Brain microvascular endothelial cell (primary cell): ENCODE measurements at regions not wholly inside any gene's neighbourhood (a gene's known extent, or its start where the extent isn't known, plus 50 kb on each side); places are given as distances from the start of the nearest gene placed in this dataset.

Experiments
- DNase-seq: peaks from one replicate; pipeline ENCODE4 v3.0.0-alpha.2; 2020
- H3K27ac ChIP-seq: fragments of 250-450 bp; sonication (Bioruptor Pico); 2 replicates; pipeline ENCODE4 v1.5.1; 2020; ENCODE audit warnings: mild to moderate bottlenecking, moderate library complexity
- H3K27me3 ChIP-seq: fragments of 250-450 bp; sonication (Bioruptor Pico); replicated peaks from 2 replicates; pipeline ENCODE4 v1.5.1; 2020; ENCODE audit warnings: mild to moderate bottlenecking
- H3K36me3 ChIP-seq: fragments of 250-450 bp; sonication (Bioruptor Pico); replicated peaks from 2 replicates; pipeline ENCODE4 v1.5.1; 2020; ENCODE audit warnings: mild to moderate bottlenecking
- H3K4me3 ChIP-seq: 2 replicates; pipeline ENCODE4 v1.5.1; 2011; ENCODE audit warnings: low read depth, mild to moderate bottlenecking, control low read depth, low read length, moderate library complexity
- CTCF ChIP-seq: IDR thresholded peaks from 2 replicates; pipeline ENCODE4 v1.5.1; 2011; ENCODE audit warnings: low read depth, mild to moderate bottlenecking, moderate library complexity, low read length, control low read depth, inconsistent platforms; ENCODE audit errors: missing control alignments
- in situ Hi-C: cut with HindIII; loops from 2 replicates; pipeline ENCODE4 v1.10.0; 2017; ENCODE audit warnings: low sequenced_read_pairs, low pct_ligation_motif_present

DNA sequence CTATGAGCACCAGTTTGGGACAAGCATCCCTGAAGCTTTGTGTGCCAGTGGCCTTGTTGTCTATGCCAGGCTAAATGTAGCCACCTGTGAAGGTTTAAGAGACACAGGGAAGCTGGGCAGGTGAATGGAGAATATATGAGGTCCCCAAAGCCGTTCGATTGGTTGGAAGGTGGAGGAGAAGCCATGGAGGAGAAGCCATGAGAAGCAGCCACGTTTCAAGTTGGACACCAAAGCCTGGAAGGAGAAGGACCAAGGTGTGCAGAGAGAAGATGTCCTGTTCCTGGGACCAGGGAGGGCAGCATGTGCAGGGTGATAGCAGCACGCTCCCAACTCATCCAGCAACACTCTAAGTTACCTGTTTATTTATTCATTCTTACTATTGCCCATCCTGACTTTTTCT, 432.3 kb upstream of the TSHZ3 start:
- Histone ChIP-seq H3K36me3 (no peaks in the 10 kb centered on the region), H3K4me3 (no peak overlapping the region), H3K27ac (no peak overlapping the region), H3K27me3 (no peaks in the 10 kb centered on the region)
- no peak for TF ChIP-seq CTCF
- no peak for DNase-seq
- in situ Hi-C loops = no loop called here

DNA sequence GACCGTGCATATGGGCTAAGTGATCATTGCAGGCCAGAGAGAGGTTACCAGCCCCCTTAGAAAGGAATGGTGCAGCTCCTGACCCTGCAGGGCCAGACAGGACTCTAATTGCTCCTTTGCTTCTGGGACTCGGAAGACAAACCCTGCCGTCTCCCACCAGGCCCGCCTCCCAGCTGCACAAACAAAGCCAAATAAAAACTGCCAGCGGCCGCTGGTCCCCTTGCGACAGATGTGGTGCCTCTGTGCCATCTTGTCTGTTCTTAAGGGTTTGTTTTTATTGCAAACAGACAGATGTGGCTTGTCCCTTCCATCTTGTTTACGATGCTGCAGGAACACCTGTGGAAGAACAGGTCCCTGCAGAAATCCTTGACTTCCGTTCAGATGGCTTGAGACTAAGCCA, 434.4 kb upstream of the TSHZ3 start:
- Histone ChIP-seq H3K36me3 (no peaks in the 10 kb centered on the region), H3K4me3 (no peak overlapping the region), H3K27ac (no peak overlapping the region), H3K27me3 (no peaks in the 10 kb centered on the region)
- no peak for DNase-seq
- in situ Hi-C loops = no loop called here
- TF ChIP-seq CTCF = no peak

DNA sequence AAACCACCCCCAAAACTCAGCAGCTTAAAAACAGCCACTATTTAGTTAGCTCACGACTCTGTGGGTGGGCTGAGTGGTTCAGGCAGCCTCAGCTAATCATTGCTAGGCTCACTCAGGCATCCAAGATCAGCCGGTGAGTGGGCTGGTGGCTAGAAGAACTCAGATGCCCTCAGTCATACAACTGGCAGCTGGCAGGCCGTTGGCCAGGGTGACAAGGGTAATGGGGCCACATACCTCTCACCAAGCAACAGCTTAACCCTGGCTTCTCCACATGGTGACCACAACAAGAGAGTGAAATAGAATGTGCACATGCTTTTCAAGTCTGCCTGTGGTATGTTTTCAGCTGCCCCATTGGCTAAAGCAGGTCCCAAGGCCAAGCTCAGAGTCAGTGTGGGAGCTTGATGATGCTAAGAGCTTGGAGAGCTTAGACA, 435.4 kb upstream of the TSHZ3 start:
- Histone ChIP-seq H3K4me3 (no peak overlapping the region), H3K27ac (no peak overlapping the region), H3K27me3 (no peaks in the 10 kb centered on the region), H3K36me3 (no peaks in the 10 kb centered on the region)
- TF ChIP-seq CTCF = no peak
- in situ Hi-C loops = no loop called here
- DNase-seq = no peak

DNA sequence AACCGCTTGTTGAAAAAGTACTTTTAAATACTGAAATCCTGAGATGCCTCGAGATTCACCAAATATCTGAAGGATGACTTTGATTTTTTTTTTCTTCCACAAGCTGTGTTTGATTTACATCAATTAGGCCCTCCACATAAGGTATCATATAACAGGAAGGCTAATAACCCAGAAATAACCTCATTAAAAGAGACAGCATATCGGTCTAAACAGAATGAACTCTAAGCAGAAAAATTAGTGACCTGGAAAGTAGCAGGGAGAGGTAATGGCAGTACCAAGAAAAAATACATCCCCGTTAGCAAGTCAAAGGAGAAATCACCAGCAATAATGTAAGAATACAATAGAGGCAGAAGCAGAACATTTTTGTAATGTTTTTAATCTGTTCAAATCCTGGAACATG, 452.4 kb upstream of the TSHZ3 start:
- no peaks in the 10 kb centered on the region for H3K36me3 ChIP-seq
- no peaks in the 10 kb centered on the region for H3K27me3 ChIP-seq
- TF ChIP-seq CTCF = no peak
- in situ Hi-C loops = no loop called here
- no peak for DNase-seq
- H3K4me3 ChIP-seq = no peak overlapping the region
- H3K27ac ChIP-seq = no peak overlapping the region

GRCh38 chr19:31803835-31804446, 454.7 kb upstream of the TSHZ3 start:
- no peak for TF ChIP-seq CTCF
- H3K27me3 ChIP-seq = no peaks in the 10 kb centered on the region
- H3K36me3 ChIP-seq = no peaks in the 10 kb centered on the region
- H3K4me3 ChIP-seq = no peak overlapping the region
- DNase-seq = no peak
- no peak overlapping the region for H3K27ac ChIP-seq
- in situ Hi-C loops = no loop called here

DNA sequence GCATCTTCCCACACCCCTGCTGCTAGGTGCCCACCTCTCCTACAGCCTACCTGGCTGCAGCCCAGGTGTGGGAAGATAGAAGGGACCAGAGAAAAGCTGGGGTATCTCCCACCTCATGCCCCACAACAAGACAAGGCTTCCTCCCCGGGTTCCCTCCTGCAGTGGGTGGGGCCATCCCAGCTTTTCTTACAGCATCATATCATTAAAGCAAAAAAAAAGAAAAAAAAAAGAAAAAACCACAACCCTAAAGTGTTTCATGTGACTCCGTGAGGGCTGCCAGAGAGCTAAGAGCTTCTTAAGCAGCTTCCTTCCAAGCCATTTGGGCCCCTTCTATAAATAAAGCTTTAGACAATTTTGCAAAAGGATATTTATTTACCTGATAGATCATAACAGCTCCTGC, 455.4 kb upstream of the TSHZ3 start:
- no peak overlapping the region for H3K27ac ChIP-seq
- H3K4me3 ChIP-seq = no peak overlapping the region
- H3K27me3 ChIP-seq = no peaks in the 10 kb centered on the region
- in situ Hi-C loops = no loop called here
- no peak for DNase-seq
- no peak for TF ChIP-seq CTCF
- H3K36me3 ChIP-seq = no peaks in the 10 kb centered on the region
